ENCODE measurements at regions not wholly inside any gene's neighbourhood (a gene's known extent, or its start where the extent isn't known, plus 50 kb on each side); places are given as distances from the start of the nearest gene placed in this dataset.

GRCh38 chr2:240209493-240209892 lies 69.0 kb upstream of the OTOS start:
- no peak for DNase-seq

DNA sequence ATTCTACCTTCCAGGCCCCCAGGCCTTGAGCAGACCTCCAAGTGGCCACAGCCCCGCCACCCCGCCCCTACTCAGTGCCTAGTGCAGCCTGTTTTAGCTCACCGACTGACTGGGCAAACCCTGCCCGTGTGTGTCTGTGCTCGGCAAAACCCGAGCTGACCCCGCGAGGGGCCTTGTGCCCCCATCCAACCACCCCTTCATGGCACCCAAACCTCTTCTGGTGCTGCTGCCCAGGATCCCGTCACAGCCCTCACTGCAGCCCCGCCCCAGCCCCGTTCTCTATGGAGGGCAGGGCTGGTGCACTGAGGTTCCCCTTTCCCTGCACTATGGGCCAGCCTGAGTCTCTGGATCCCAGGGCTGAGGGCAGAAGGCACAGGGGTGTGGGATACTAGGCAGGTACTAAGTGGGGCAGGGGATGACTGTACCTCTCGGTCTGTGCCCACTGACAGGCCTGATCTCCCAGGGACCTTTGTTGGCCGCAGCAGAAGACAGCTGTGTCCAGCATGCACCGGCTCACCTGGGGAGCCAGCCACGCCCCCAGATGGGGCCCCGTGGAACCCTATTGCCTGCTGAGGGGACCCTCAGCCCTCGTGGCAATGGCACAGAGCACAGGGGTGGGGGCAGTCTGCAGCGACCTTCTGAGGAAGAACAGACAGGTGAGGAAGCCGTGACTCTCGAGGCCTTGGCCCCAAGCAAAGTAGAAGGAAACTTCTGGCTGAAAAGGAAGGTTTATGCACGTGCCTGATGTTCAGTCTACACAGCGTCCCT lies 69.9 kb upstream of the OTOS start:
- no peak for DNase-seq

GRCh38 chr2:240211096-240211495 lies 70.6 kb upstream of the OTOS start:
- no peak for DNase-seq

DNA sequence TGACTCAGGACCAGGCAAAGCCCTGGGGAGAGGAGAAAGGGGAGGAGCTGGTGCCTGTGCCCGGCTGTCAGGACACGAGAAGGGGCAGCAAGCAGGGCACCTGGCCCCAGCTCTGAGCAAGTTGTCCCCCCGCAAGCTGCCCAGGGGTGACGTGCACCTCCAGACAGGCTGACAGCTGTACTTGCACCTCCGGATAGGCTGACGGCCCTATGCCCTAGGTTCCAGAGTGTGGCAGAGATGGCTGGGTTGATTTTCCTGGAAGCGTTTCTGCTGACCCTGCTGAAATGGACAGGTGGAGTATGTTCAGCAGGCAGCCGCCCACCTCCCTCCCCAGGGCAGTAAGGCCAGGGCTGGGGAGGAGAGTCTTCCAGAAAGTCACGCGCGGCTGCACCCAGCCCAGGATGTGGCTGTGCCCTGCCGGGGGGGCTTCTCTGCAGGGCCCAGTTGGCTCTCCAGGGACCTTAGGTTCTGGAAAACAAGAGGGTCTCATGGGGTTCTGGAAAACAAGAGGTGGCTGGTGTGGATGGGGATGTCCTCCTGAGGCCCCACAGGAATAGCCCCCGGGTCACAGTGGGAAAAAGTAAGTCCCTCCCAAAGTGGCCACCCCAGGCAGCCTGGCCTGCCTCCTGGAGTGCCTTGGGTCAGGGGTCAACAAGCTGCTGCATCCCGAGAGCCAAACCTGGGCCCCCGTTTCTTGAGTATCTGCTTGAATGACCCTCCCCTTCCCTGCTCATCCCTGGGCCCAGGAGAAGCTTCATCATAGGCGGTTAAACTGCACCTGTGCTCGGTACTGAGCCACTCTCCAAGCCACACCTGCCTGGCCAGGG lies 71.4 kb upstream of the OTOS start:
- no peak for DNase-seq

DNA sequence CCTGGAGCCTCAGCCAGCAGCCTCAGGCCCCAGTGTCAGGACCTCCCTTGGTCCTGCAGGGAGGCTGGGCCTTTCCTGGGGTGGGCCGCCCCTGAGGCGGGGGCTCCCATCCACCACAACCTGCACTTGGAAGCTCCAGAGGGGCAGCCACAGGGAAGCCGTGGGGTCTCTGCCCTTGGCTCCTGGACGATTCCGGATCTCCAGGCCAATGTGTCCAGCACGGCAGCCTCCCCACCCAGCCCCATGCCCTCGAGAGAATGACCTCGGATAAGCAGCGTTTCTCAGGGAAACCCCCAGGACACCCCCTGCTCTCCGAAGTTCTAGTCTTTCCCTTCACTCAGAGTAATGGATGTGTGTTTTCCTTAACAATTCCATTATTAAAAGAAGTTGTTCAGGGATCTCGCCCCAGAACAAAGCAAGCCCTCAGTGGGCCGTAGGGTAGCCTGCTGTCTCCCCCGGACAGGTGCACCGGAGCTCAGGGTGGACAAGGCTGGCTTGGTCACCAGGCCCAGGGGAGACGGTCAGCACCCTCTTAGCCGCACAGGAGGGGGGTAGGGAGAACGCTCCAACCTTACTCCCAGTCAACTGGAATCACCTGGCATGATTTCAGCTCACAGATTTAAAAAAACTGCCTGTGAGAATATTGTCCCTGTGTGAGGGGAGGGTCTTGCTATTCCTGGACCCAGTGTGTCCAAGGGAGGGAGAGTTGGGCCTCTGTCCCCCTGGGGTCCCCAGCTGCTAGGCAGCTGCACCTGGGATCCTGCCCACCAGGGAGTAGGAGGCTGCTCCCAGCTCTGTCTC lies 72.2 kb upstream of the OTOS start:
- no peak for DNase-seq

- no peak for DNase-seq
Measured at GRCh38 chr2:240213226-240213475, 72.7 kb upstream of the OTOS start.

DNA sequence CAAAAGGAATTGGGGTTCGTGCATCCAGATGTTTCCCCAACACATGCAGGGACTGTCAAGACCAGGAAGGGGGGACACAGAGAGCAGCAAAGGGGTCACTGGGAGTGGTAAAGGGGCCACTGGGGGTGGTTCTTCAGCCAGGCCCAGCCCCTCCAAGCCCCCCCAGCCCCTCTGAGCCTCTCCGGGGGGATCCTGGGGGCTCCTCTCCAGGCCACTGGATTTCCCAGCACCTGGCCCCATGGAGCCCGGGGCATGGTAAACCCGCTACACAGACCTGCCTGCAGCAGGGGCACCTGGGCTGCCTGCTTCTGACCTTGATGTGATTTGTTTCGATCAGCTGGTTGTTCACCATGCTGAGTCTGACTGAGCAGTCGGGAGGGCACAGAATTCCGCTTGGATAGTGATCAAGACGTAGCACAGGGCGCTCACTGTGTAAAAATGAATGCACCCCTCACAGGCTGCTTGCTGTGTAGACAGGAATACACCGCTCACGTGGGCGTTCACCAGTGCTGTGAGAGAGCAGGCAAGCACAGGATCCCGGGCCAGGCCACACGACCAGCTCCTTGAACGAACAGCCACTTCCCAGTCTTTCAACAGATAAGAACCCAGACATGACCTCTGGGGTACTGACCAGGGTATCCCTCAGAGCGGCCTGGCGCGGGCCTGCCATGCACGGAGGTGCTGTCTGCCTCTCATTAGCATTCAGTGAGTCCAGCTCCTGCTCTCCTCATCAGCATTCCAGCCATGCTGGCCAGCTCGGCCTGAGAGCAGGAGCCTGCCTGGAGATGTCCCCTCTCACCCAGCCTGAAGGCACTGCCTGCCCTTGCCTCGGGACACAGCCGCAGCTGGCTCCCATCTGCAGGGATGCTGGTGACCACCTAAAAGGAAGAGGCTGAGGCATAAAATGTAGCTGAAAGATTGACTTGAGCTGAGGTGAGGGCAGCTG lies 73.3 kb upstream of the OTOS start:
- no peak for DNase-seq

GRCh38 chr2:240214790-240215675 lies 74.6 kb upstream of the OTOS start:
- peak; percentile 16 for DNase-seq

DNA sequence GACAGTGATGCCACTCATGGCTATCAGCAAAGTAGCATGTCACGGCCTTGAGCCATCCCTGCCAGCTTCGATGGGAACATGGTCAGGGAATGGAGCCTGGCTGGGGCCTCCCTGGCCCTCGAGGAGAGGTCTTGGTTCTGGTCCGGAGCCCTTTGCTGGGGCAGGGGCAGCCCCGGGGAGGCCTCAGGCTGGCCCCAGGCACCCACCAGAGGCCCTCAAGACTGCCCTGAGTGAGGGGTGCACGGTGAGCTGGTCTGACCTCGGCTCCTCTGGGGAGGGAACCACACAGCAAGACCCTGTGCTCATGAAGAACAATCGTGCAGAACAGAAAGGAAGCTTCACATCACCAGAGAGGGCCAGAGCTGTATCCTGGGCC lies 75.2 kb upstream of the OTOS start:
- DNase-seq: peak; percentile 13

GRCh38 chr2:240216167-240216566 lies 75.7 kb upstream of the OTOS start:
- DNase-seq: no peak

DNA sequence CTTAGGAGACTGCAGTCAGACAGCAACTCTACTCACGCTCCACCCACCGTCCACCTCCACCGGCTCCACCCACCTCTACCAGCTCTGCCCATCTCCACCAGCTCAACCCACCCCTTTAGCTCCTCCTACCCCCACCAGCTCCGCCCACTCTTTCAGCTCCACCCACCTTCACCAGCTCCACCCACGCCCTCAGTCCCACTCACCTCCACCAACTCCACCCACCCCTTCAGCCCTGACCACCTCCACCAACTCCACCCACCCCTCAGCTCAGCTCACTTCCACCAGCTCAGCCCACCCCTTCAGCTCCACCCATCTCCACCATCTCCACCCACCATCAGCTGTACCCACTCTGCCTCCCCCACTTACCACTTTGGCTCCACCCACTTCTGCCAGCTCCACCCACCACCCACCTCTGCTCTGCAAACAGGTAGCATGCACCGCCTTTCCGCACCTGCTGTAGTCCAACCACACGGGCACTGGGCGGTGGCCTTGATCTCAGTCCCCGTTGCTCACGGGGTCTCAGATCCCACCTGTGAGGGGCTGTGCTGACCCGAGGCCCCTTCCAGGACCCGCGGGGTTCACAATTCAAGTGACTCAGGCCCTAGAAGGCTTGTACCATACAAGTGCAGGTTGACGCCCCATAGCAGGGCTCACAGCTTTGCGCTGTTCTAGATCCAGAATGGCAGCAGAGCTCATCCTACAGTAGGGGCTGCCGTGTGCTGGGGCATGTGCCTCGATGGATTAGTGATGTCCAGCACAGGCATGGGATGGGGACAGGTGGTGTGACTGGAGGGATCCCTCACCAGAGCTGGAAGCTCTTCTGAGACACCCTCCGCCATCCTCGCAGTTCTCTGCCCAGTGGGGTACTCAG lies 77.2 kb upstream of the OTOS start:
- no peak for DNase-seq

DNA sequence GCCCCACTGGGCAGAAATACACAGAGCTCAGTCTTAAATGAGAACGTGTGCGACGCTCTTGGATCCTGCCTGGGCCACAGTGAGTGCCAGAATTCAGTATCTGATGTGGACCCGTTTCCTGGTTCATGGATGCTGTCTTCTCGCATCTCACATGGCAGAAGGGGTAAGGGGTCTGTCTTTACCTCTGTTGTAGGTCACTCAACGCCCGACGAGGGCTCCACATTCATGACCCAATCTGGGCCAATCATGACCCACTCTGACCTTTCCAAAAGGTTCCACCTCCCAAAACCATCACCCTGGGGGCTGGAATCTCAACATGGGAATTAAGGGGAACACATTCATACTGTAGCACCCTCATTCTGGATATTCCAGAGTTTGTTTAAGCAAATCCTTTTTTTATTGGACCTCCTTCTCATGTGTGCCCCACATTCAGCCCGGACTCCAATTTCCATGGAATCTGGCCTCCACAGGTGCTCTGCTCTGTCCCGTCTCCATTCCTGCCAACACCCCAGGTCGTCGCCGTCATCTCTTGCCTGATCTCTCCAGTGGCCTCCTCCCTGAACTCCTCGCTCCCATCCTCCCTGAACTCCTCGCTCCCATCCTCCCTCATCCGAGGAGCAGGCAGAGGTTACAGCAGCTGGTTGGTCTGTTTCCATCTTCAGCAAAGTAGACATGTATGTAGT lies 78.9 kb upstream of the OTOS start:
- peak; percentile 20 for DNase-seq

GRCh38 chr2:240220371-240220770 lies 79.9 kb upstream of the OTOS start:
- no peak for DNase-seq

GRCh38 chr2:240223631-240224030 lies 83.2 kb upstream of the OTOS start:
- DNase-seq: no peak

DNA sequence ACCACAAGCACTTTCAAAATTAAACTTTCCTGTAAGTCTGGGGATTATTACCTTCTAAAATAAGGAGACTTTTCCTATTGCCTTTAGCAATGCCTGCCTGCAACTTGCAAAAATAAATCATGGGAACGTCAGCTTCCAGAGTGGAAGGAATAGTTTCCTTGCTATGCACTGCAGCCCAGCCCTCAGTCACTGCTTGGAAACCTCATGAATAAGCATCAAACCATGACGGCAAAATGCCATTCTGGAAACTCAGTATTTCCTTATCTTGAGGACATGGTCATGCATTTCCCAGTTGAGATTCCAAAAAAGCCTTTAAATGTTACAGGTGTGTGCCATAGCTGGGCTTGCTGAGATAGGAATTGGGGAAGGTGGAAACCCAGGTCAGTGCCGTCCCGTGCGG lies 84.2 kb upstream of the OTOS start:
- DNase-seq: no peak

DNA sequence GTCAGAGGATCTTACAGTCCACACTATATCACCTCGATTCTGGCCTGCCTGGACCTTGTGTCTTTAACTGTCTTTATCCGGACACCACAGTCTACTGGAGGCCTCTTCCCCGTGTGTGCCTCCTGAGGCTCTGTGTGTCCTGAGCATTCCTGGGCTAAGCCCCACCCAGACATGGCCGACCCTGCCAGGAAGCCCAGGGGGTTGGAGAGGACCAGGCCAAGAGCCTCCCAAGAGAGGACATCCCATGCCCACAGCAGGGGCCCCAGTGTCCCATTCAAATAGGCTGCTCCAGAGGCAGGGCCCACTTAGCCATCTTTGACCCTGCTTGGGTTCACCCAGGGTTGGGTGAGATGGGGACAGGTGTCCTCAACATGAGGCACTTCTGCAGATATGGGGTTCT lies 84.7 kb upstream of the OTOS start:
- DNase-seq: peak; percentile 17

DNA sequence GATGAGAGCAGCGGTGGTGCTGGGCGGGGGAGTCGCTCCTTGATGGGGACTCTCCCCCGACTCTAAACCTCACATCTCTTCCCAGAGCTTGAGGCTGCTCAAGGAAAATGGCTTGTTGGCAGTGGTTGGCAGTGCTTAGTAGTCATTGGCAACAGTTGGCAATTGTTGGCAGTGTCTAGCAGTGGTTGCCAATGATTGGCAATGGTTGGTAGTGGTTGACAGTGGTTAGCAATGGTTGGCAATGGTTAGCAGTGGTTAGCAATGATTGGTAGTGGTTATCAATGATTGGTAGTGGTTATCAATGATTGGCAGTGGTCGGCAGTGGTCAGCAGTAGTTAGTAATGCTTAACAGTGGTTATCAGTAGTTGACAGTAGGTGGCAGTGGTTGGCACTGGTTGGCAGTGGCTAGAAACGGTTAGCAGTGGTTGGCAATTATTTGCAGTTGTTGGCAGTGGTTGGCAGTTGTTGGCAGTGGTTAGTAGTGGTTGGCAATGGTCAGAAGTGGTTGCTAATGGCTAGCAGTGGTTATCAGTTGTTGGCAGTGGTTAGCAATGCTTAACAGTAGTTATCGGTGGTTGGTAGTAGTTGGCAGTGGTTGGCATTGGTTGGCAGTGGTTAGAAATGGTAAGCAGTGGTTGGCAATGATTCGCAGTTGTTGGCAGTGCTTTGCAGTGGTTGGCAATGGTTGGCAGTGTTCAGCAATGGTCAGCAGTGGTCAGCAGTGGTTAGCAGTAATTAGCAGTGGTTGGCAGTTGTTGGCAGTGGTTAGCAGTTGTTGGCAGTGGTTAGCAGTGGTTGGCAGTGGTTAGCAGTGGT lies 85.4 kb upstream of the OTOS start:
- DNase-seq: peak; percentile 18

GRCh38 chr2:240226672-240227537 lies 86.4 kb upstream of the OTOS start:
- DNase-seq: peak; percentile 21
